IMR-90 (cell line): ENCODE measurements at regions not wholly inside any gene's neighbourhood (a gene's known extent, or its start where the extent isn't known, plus 50 kb on each side); places are given as distances from the start of the nearest gene placed in this dataset.

Experiments used
- ATAC-seq: fragments of 200-7000 bp; cut with Tn5 transposase; 2 replicates; pipeline ENCODE4 v1.9.1; 2020; ENCODE audit warnings: low read depth, mild to moderate bottlenecking, moderate library complexity
- BruUV-seq: library from RNA; stranded (reverse); fragments of 400-500 nt; replicated peaks from 2 replicates; lab custom pipeline; 2021; lab: Mats Ljungman, UMichigan
- CTCF ChIA-PET: fragments of 300-600 bp; formaldehyde crosslinking; extraction: SDS; loops from one replicate; lab custom pipeline; 2021; ENCODE audit warnings: antibody characterized with exemption; lab: Yijun Ruan, JAX
- POLR2A ChIA-PET: fragments of 300-600 bp; sonication (Branson Sonifier 250); formaldehyde crosslinking; loops from one replicate; lab custom pipeline; 2022; ENCODE audit warnings: antibody characterized with exemption; ENCODE audit not compliant: unreplicated experiment; lab: Charles Lee
- DNase-seq: peaks from one replicate; pipeline ENCODE4 v3.0.0; 2013
- H2AFZ ChIP-seq: replicated peaks from 2 replicates; pipeline ENCODE3; 2013; ENCODE audit warnings: low read length, mild to moderate bottlenecking; ENCODE audit not compliant: poor library complexity
- H2AK5ac ChIP-seq: 2 replicates; pipeline ENCODE4 v1.6.1; 2013; ENCODE audit warnings: low read depth, low read length, inconsistent platforms
- H2AK9ac ChIP-seq: replicated peaks from 2 replicates; pipeline ENCODE3; 2013; ENCODE audit warnings: mild to moderate bottlenecking, low read depth, low read length, moderate library complexity; ENCODE audit not compliant: poor library complexity
- H2BK120ac ChIP-seq: 2 replicates; pipeline ENCODE4 v1.6.1; 2013; ENCODE audit warnings: low read depth, low read length, inconsistent platforms
- H2BK15ac ChIP-seq: 3 replicates; pipeline ENCODE4 v1.6.1; 2013; ENCODE audit warnings: low read depth, low read length, inconsistent platforms
- H2BK20ac ChIP-seq: 2 replicates; pipeline ENCODE4 v1.6.1; 2013; ENCODE audit warnings: low read depth, mild to moderate bottlenecking, inconsistent platforms, low read length, moderate library complexity
- H2BK5ac ChIP-seq: 2 replicates; pipeline ENCODE4 v1.6.1; 2013; ENCODE audit warnings: mild to moderate bottlenecking, low read depth, low read length, inconsistent platforms; ENCODE audit not compliant: poor library complexity, severe bottlenecking
- H3K14ac ChIP-seq: replicated peaks from 2 replicates; pipeline ENCODE4 v1.6.1; 2013; ENCODE audit warnings: low read depth, low read length, inconsistent platforms
- H3K18ac ChIP-seq: 2 replicates; pipeline ENCODE4 v1.6.1; 2013; ENCODE audit warnings: low read depth, low read length, control low read depth
- H3K23ac ChIP-seq: 2 replicates; pipeline ENCODE4 v1.6.1; 2013; ENCODE audit warnings: low read depth, low read length, inconsistent platforms
- H3K27ac ChIP-seq: 2 replicates; pipeline ENCODE4 v1.5.1; 2013; ENCODE audit warnings: mild to moderate bottlenecking, control low read depth, low read length; ENCODE audit not compliant: insufficient read depth
- H3K27me3 ChIP-seq: 2 replicates; pipeline ENCODE4 v1.6.1; 2013; ENCODE audit warnings: low read length; ENCODE audit not compliant: control insufficient read depth, insufficient read depth
- H3K36me3 ChIP-seq: 2 replicates; pipeline ENCODE4 v1.6.1; 2013; ENCODE audit warnings: low read length, mixed read lengths; ENCODE audit not compliant: control insufficient read depth, insufficient read depth
- H3K4ac ChIP-seq: 2 replicates; pipeline ENCODE4 v1.6.1; 2013; ENCODE audit warnings: low read depth, low read length, inconsistent platforms
- H3K4me1 ChIP-seq: 2 replicates; pipeline ENCODE4 v1.6.1; 2013; ENCODE audit warnings: low read length, mixed read lengths; ENCODE audit not compliant: control insufficient read depth, insufficient read depth
- H3K4me2 ChIP-seq: 2 replicates; pipeline ENCODE4 v1.6.1; 2013; ENCODE audit warnings: low read depth, mild to moderate bottlenecking, control low read depth, low read length, moderate library complexity
- H3K4me3 ChIP-seq: 2 replicates; pipeline ENCODE4 v1.5.1; 2013; ENCODE audit warnings: low read depth, mild to moderate bottlenecking, control low read depth, low read length, moderate library complexity; ENCODE audit not compliant: insufficient read depth
- H3K56ac ChIP-seq: 2 replicates; pipeline ENCODE4 v1.6.1; 2013; ENCODE audit warnings: low read length, inconsistent platforms; ENCODE audit not compliant: insufficient read depth; ENCODE audit errors: extremely low read depth
- H3K79me1 ChIP-seq, 2 experiments: 2 replicates each; pipeline ENCODE4 v1.6.1; 2013; ENCODE audit warnings: low read length in 2 of 2, inconsistent platforms in 1 of 2, low read depth in 1 of 2
- H3K9ac ChIP-seq: 2 replicates; pipeline ENCODE4 v1.6.1; 2013; ENCODE audit warnings: low read depth, low read length, control low read depth
- H3K9me1 ChIP-seq: 2 replicates; pipeline ENCODE4 v1.6.1; 2013; ENCODE audit warnings: low read length, inconsistent platforms; ENCODE audit not compliant: insufficient read depth
- H3K9me3 ChIP-seq: 2 replicates; pipeline ENCODE4 v1.6.1; 2013; ENCODE audit warnings: low read length; ENCODE audit not compliant: control insufficient read depth, insufficient read depth
- H4K20me1 ChIP-seq: 2 replicates; pipeline ENCODE4 v1.6.1; 2013; ENCODE audit warnings: low read length, inconsistent platforms; ENCODE audit not compliant: insufficient read depth
- H4K5ac ChIP-seq: 2 replicates; pipeline ENCODE4 v1.6.1; 2013; ENCODE audit warnings: mild to moderate bottlenecking, low read depth, low read length, control low read depth
- H4K8ac ChIP-seq, 2 experiments: 2 replicates each; pipeline ENCODE4 v1.6.1; 2013; ENCODE audit warnings: low read depth in 2 of 2, low read length in 2 of 2, control low read depth in 1 of 2, inconsistent platforms in 1 of 2
- H4K91ac ChIP-seq: 2 replicates; pipeline ENCODE4 v1.6.1; 2013; ENCODE audit warnings: low read depth, low read length, inconsistent platforms; ENCODE audit not compliant: insufficient read depth
- FOS ChIP-seq: fragments of 150-350 bp; IDR thresholded peaks from 2 replicates; pipeline ENCODE4 v1.6.1; 2016; ENCODE audit warnings: low read depth, low read length
- WGBS, 2 experiments: methylation state at CpG; one replicate each; pipeline versions ENCODE4 v1.1.5 to v1.1.7; 2013; ENCODE audit warnings: missing lambda C conversion rate in 2 of 2; ENCODE audit not compliant: insufficient read length in 1 of 2; ENCODE audit errors: extremely low coverage in 2 of 2; 5-methylcytosine and 5-hydroxymethylcytosine counted together
- dilution Hi-C: fragments of 300-500 bp; cut with HindIII; formaldehyde crosslinking; loops from one replicate; pipeline ENCODE4 v1.14.3; 2018; ENCODE audit warnings: low sequenced_read_pairs; ENCODE audit not compliant: unreplicated experiment
- in situ Hi-C: fragments of 300-500 bp; cut with MboI; formaldehyde crosslinking; loops from 3 replicates; pipeline ENCODE4 v1.14.3; 2019; ENCODE audit warnings: low sequenced_read_pairs, inconsistent platforms, mixed read lengths
- intact Hi-C: fragments of 100-400 bp; cut with micrococcal nuclease; formaldehyde crosslinking; loops from 2 replicates; pipeline ENCODE4 v1.10.0; 2022

DNA sequence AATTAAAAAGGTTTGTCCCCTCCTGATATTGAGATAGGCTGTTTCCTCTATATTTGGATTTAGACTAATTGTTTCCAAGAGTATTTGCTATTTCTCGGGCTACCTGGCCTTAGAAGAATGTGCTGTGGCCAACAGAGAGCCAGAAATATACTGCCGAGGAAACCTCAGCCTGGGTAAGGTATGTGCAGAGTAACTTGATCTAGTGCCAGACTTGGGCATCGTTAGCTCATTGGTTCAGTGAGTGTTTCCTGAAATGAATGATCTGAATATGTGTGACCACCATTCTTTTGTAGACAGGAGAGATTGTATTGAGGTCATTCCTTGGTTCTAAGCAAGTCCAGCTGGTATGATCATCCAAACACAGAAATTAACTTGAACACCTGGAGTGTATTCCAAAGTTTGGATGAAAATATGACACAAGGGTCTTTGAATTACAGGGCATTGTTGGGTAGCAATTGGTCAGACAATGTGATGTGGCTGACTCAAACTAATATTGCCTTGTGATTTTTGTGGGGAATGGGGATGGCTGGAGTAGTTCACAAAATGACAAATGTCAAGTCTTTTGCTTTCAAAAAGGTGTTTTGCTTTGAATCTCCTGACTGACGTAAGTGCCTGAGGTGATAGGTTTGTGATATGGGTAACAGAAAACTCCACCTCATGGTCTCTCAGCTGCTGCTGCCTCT is 100.2 kb upstream of the CXCL13 start:
- intact Hi-C loops, result no loop called here
- no TSS peak for BruUV-seq

More for the DNA sequence above, 100.2 kb upstream of the CXCL13 start:
- Histone ChIP-seq H3K9ac (no peak overlapping the region), H2AK5ac (no peak overlapping the region), H3K56ac (no peak overlapping the region), H3K14ac (no peak overlapping the region), H4K91ac (no peak overlapping the region), H2BK20ac (no peak overlapping the region), H3K18ac (no peak overlapping the region), H2BK5ac (no peak overlapping the region), H4K20me1 (no peaks in the 10 kb centered on the region), H2BK15ac (no peak overlapping the region), H3K4me1 (no peaks in the 10 kb centered on the region), H3K27ac (no peak overlapping the region), H3K9me3 (no peaks in the 10 kb centered on the region), H3K4me3 (no peak overlapping the region), H3K4ac (no peak overlapping the region), H2AFZ (no peak overlapping the region), H3K27me3 (no peaks in the 10 kb centered on the region), H2BK120ac (no peak overlapping the region), H3K4me2 (no peak overlapping the region), H2AK9ac (no peak overlapping the region), H4K5ac (no peak overlapping the region), H3K23ac (no peak overlapping the region), H4K8ac (no peak overlapping the region), H3K36me3 (no peaks in the 10 kb centered on the region), H3K79me1 (no peaks in the 10 kb centered on the region), H3K9me1 (no peaks in the 10 kb centered on the region)
- ATAC-seq (no peak), DNase-seq (no peak)
- ChIA-PET POLR2A (no interaction called here), CTCF (no interaction called here)
- in situ Hi-C loops (no loop called here), dilution Hi-C loops (no loop called here)
- TF ChIP-seq FOS, result no peak
- WGBS, 2 experiments, result 34% methylated on average over 2 of the region's 4 CpGs; no CpG with 5 or more reads in 1 of the 2 experiments
